Activated CD4-positive, alpha-beta T cell treated with anti-CD3 and anti-CD28 coated beads, Interleukin-2, amount 50 U/mL, for 16 hours (primary cell): ENCODE measurements at regions not wholly inside any gene's neighbourhood (a gene's known extent, or its start where the extent isn't known, plus 50 kb on each side); places are given as distances from the start of the nearest gene placed in this dataset.

Experiments
- DNase-seq: peaks from one replicate; pipeline ENCODE4 v3.0.0-alpha.2; 2020

DNA sequence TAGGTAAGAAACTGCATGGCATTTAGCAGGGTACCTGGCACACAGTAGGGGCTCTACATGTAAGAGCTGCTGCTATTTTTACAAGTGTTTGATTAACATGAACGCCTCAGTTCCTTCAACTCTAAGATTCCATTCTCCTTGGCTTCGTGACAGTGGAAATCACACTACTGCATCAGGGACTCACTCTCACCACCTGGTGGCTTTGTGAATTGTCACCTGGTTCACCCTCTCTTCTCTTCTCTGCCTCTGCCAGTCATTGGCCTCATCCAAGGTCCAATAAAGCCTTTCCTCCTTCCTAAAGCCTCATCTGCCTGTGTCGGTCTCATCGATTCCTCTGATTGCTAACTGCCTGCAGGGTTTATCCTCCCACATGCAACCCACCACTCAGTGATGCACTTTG, 476.4 kb downstream of the VRK1 start:
- DNase-seq, result no peak

DNA sequence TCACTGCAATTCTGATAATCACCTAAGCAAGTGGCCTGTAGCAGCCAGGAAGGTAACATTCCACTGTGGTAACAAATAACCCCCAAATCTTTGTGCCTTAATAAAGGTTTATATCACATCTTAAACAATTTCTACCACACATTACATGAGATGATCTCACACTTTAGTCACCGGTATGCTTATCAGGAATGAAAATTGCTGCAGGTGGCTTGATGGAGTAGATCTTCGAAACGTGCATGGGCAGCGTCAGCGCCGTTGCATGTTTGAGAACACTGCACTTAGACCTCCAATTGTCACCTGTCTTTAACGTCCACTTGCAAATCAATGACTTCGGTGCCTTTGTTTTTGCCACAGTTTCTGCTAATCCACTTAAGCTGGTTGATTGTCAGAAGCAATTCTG, 477.4 kb downstream of the VRK1 start:
- no peak for DNase-seq

DNA sequence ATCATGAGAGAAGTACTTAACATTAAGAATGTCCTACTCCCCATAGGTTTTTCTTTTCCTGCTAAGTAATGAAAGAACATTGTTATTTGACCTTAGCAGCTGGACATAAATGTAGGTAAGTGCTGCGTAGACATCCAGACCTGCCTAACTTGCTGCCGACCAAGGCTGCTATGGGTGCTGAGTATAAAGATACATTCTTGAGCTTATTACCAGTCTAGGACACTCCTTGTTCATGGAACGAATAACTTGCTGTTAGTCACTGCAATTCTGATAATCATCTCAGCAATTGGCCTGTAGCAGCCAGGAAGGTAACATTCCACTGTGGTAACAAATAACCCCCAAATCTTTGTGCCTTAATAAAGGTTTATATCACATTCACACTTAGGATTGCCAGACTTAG, 478.1 kb downstream of the VRK1 start:
- DNase-seq, result no peak

DNA sequence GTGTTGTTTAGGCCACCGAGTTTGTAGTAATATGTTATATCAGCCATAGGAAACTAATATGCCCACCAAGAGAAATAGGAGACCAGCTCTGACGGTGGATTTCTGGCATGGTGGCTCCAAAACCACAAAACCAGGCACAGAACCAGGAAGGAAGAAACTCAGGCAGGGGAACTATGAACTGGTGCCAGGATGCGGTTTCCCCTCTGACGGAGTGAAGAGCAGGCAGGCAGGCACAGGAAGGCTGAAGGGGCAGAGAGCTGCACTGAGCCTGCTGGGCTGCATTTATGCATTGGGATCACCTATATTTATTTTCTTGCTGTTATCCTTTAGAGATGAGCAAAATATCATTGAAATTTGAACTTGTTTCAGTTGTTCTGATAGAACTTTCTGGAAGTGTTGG, 479.4 kb downstream of the VRK1 start:
- DNase-seq, result no peak

DNA sequence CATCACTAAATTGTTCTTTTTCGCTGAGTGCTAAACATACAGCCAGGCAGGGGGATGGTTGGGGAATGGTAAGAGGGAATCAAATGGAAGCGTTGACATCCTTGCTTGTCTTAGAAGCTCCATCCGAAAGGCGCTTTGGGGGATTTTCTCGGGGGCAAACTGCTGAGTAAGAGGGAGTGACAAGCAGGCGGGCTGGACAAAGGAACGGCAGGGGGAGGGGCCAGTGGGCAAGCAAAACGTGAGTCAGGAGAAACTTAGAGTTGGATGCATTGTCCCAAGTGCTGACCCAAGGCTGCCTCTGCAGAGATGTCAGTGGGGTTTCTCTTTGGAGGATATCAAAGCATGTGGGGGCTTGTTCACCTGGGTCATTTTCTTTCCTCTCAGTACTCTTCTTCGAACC, 480.5 kb downstream of the VRK1 start:
- DNase-seq, result no peak

DNA sequence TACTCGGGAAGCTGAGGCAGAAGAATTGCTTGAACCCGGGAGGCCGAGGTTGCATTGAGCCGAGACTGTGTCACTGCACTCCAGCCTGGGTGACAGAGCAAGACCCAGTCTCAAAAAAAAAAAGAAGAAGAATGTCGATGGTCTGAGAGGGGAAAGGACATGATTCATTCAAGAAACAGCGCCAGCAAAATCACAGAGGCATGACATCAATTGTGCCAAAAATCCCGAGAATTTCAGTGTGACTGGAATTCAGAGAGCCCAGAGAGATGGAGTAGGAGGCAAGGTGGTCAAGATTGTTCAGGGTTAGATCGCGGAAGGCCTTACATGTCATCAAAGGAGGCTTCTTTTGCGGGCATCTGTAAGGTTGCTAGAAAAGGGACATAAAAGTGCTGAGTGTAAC, 483.3 kb downstream of the VRK1 start:
- no peak for DNase-seq

DNA sequence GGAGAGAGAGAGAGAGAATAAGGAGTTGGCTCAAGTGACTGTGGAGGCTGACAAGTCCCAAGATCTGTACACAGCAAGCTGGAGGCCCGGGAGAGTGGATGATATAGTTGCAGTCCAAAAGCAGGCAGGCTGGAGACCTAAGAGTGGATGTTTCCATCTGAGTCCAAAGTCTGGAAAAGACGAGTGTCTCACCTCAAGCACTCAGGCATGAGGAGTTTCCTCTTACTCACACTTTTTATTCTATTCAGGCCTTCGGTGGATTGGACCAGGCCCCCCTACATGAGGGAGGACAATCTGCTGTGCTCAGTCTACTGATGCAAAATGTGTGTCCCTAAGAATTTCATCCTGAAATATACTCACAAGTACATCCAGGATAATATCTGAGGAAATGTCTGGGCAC, 484.6 kb downstream of the VRK1 start:
- no peak for DNase-seq

DNA sequence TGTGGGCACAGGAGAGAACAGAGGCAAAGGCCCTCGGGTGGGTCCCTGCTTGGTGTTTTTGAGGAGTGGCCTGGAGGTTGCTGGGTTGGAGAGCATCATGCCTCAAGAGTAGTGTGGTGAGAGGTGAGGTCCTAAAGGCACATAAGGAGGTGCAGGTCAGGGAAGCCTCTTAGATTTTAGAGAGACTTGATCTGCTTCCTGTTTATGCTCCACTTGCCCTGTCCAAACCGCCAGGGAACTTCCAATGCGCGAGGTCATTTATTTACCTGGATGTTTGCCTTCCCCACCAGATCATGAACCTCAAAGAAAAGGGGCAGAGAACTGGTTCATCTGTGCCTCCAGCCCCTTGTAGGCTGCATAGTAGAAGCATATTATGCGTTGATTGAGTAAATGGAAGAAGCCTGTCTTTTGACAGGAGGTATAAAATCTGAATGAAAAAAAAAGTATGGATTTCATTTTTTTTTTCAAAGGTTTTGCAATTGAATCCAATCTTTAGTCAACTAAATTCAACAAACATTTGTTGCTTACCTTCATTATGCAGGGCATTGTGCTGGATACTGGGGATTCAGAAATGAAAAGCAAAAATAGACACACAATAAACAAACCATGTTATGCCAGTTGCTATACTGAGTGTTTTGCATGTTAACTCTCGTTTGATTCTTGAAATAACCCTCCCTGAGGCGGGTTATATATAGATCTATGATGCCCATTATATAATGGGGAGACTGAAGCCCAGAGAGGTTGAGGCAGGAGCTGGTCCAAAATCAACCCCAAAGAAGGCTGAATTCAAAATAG, 485.2 kb downstream of the VRK1 start:
- no peak for DNase-seq

DNA sequence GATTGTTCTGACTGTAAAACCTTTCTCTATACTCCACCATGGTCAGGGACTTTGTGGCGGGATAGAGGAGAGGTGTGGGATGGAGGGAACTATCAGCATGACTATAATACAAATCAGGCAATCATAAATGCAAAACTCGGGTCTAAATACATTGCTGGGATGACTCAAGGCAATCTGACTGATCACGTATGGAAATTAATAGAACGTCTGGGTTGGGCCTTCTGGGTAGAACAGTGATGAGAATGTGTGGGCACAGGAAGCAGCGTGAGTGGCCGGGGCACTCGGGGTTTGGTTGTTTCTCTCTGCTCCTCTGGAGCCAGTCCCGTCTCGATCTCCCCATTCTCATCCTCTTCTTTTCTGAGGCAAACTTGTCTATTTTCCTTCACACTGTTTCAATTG, 485.8 kb downstream of the VRK1 start:
- DNase-seq, result no peak

DNA sequence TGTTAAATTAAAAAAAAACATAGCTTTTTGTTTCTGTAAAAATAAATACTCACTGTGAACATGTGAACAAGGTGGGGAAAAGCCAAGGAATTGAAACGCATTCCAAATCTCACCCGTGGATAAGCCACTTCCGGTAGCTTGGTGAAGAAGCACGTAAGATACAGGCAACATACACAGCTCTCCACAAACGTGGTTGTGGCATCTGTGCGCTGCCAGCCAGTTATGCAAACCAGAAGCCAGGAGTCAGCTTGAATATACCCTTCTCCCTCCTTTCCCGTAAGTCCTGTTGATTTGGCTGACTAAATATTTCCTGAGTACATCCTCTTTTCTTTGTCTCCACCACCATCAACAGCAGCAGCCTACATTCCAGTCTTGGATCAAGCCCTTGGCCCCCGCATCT, 486.2 kb downstream of the VRK1 start:
- DNase-seq, result no peak

DNA sequence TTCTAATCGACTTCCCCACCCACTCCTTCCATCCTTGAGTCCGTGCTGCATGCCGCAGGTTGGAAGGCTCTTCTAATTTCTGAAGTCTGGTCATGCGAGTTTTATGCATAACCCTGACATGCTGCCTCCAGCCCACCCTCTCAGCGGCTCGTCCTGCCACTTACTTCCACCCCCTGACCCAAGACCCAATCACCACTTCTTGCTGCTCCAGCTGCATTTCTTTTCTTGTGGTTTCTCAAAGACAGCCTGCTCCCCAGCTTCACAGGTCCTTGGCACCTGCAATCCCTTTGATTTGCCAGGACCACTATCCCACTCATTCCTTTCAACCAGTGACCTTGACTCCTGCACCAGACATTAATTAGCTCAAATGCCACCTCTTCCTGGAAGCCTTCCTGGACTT, 486.7 kb downstream of the VRK1 start:
- DNase-seq, result no peak

DNA sequence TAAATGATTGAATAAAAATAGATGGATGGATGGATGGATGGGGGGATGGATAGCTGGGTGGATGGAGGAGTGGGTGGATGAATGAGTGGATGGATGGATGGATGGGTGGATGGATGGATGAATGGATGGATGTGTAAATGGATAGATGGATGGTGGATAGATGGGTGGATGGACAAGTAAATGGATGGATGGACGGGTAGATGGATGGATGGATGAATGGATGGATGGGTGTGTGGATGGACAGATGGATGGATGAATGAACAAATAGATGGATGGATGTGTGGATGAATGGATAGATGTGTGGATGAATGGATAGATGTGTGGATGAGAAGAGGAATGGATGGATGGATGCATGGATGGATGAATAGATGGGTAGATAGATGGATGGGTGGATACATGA, 490.8 kb downstream of the VRK1 start:
- no peak for DNase-seq

DNA sequence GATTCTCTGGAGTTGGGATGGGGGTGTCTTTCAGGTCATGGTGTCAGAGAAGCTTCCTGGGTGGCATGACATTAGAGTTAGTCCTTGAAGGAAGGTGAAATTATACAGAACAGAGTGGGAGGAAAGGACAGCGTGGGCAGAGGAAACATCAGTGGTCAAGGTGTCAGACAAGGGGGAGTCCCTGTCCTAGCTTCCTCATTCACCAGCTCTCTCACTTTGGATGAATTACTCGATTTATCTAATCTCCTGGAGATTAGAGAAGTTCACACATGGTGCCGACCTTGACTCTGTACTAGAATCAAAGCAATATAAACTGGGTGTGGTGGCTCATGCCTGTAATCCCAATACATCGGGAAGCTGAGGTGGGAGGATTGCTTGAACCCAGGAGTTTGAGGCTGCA, 492.9 kb downstream of the VRK1 start:
- DNase-seq, result no peak

DNA sequence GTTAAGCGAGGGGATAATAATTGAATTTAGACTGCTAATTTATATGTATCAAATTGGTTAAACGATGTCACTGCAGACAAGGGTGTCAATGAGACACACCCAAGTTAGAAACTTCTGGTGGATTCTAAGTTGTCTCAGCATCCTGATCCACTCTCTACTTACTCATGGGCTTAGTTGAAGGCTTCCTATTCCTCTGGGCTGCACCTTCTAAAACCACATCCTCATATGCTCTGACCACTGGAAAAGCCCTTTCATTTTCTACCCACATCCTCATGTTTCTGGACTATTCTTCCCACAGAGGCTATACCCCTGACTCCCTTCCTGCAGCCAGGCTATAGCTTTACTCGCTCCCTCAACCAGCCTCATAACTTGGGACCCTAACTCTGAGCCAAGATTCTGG, 493.8 kb downstream of the VRK1 start:
- peak; percentile 11 for DNase-seq

DNA sequence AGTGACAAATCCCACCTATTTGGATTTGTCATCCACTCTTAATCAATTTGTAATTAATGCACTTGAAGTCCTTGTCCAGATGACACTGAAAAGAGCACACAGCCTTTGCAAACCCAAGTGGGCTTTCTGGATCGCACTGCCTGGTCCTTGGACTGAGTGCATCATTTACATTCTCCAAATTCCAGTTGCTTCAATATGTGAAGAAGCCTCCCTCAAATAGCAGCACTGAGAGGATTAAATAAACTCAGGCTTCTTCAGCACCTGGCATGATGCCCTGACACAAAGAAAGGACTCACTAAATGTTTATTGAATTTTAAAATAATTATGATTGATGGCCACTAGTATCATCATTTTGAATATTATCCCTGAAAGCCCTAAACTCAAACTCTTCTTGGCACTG, 496.5 kb downstream of the VRK1 start:
- no peak for DNase-seq

DNA sequence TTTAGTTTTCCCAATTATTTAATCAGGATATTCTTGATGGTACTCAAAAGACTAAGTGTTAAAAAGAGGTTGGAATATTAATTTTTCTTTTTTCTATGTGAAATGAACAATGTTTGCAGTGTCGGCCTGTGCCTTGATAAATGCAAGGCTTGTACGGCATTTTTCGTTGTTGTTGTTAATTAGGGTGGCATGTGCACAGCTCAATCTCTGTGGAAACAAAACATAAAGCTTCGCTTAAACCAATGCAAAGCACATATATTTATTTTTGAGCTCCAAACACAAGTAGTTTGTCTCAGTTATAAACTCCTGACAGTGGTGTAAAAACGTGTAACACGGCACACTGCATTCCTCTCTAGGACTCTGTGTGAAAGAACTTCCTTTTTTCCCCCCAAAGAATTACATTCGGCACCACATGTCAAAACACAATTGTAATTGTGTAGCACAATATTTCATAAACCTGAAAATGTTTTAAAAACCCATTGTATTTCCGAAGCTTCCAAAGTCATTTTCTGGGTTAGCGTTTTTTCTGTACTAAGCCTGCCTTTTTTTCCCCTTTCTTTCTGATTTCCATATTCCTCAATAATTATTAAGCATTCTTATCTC, 498.0 kb downstream of the VRK1 start:
- DNase-seq, result no peak

DNA sequence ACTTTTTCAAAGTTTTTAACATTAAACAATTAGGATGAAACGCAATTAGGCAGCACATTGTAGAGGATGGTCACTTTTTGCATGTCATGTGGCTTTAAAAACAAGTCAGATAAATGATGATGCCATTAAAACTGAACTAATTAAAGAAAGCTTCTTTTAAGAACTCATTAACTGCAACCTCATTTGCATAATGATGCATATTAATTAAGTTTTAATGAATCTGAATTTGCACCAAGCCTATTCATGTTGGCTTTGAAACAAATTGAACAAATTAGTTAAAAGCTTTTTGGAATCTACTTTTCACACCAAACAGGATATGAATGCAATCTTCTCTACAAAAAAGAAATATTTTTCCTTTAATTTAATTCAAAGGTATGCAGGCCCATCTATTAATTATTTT, 499.0 kb downstream of the VRK1 start:
- DNase-seq, result no peak

DNA sequence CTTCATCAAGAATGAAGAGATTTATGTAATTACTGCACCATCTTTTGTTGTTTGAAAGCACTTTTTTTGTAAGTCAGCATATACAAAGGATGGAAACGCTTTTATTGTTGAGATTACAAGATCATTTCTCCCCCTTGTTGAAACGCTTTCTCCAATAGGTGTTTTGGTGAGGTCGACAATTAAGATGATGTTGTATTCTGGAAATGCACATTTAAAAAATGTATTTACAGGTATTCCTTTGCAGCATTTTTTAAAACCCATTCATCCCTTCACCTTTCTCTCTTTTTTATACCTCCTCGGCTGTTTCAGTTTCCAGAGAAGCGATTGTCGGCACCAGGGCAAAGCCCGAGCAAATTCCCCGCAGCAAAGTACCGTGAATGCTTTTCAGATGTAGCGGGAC, 499.9 kb downstream of the VRK1 start:
- no peak for DNase-seq

DNA sequence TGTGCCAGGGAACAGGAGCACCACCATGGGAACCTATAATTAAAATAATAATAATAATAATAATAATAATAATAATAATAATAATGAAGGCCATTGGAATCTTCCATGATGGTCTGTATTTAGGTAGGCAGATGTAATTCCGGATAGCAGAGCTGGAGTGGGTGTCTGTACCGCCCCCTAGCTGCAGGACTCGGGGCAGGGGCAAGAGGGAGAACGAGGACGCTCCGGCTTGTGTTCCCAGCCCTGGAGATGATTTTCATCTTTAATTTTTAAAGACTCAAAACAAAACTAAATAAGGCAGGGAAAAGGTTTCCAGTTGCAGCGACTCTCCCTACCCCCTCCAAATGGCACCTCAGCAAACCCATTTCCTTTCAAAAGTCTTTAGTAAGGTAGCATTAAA, 501.1 kb downstream of the VRK1 start:
- no peak for DNase-seq

DNA sequence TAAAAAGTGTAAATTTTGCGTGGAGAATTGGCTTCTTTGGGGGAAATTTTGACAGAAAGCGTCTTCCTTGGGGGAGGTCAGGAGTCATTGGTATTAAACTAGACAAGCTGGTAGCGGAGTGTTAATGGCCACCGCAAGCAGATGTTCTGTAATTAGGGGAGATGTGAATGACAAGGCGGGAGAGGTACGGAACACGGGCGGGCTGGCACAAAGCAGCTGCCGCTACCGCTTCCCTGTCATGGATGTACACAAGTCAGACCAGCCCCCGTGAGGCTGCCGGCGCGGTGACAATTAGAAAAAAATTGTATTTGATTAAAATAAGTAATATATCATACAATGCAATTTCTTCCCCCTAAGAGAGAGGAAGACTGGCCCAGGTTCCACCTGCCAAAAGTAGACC, 501.6 kb downstream of the VRK1 start:
- no peak for DNase-seq

DNA sequence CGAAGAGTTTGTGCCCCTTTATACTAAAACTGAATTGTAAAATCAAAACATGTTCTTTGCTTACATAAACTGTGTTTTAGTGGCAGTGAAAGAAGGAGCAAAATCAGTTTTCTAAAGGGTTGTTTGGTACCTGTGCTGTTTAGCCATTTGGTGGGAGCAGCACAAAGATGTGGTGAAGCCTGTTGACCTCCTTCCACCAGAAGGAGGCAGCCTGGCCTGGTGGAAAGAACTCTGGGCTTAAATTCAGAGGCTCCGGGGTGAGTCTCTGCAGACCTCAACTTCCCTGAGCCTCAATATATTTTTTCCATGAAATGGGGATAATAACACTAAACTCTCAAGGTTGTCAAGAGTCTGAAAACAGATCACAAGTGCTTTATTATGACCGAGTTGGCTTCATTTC, 502.5 kb downstream of the VRK1 start:
- peak; percentile 23 for DNase-seq

DNA sequence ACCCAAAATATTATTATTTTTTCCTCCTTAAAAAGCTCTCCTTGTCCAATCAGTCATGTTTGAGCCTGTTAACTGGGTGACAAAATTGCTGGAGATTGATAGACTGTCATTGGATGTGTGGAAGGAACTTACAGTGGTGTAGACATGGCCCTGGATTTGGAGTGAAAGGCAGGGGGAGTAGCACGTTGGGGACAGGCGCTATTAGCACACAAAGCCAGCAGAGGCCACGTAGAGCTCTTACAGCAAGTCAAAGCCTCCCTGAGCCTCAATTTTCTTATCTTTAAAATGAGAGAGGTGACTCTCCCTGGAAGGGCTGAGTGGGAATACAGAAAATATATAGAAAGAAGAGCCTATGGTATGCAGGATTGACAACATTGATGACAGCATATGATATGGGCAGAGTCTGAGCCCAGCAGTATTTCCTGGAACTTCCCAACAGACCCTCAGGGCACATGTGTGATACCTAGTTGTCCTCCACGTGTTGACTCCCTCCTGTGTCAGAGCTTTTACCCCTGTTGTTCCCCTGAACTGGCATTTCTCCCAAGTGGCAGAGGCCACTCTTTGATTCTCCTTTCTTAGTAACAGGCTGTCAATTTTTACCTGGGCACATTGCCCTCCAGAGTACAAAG, 504.9 kb downstream of the VRK1 start:
- DNase-seq, result no peak

DNA sequence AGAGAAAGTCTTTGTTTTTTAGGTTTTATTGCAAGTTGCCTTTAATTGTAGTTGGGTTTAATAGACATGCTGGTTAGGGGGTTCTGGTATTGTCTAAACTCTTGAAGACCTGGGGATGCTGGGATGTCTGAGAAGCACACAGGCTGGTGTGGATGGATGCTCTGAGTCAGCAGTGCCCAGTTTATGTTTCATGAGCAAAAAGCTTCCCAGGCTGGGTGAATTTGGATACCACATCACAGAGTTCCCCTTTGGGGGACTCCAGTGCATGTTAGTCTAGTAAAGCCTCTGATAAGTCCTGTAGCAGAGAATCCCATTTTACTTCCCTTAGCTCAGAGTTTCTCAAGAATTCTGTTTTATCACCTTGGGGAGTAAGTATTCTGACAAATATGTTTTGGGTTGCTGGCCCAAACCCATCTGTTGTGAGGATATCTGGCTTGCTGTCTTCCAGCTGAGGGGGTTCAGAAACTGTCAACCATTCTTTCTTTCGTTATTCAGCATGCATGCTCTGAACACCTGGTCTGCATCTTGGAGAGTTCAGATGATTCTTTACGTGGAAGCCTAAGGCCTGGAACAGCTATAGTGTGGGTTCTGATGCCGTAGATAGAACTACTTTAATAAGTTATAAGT, 509.1 kb downstream of the VRK1 start:
- peak; percentile 33 for DNase-seq

DNA sequence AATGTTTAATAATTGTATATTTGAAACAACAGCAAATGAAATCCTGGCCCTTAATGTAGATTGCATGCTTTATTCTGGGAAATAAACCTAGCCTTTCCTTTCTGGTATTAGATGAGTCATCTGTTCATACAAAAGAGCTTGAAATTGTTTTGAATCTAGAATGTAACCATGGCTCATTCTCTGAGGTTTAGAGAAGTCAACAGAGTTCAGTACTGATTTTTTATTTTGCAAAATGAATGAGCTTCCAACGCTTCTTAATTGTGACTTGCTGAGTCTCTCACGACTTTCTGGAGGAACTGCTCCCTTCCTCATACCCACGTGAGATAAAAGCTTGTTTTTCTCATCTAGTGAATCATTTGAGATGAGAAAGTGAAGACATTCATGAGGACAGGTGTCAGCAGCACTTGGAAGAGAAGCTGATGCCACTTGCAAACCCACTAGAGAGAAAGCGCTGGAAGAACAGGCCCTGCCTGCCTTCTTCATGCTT, 509.6 kb downstream of the VRK1 start:
- DNase-seq, result peak; percentile 58
